WTC11 (cell line): ENCODE measurements at regions not wholly inside any gene's neighbourhood (a gene's known extent, or its start where the extent isn't known, plus 50 kb on each side); places are given as distances from the start of the nearest gene placed in this dataset.
A peak's percentile ranks its signal among the peaks of the same experiment; 100 is the strongest.

Source experiments
- JUN ChIP-seq: sonication (generic); formaldehyde crosslinking; IDR thresholded peaks from 2 replicates; pipeline ENCODE4 v1.8.0; 2023; ENCODE audit warnings: mild to moderate bottlenecking, missing genetic modification reagents
- MXD4 ChIP-seq: fragments of 250-450 bp; sonication (Bioruptor Pico); IDR thresholded peaks from 2 replicates; pipeline ENCODE4 v1.8.0; 2021; ENCODE audit warnings: mild to moderate bottlenecking, moderate library complexity, borderline replicate concordance
- TF ChIP-seq, protein P1 (sequence below): fragments of 200-600 bp; IDR thresholded peaks from 2 replicates; pipeline ENCODE4 v1.8.0; 2022; ENCODE audit warnings: antibody characterized with exemption
- TF ChIP-seq, protein P2 (sequence below): sonication (generic); formaldehyde crosslinking; IDR thresholded peaks from 2 replicates; pipeline ENCODE4 v1.8.1; 2023; ENCODE audit warnings: mild to moderate bottlenecking, missing genetic modification reagents

DNA sequence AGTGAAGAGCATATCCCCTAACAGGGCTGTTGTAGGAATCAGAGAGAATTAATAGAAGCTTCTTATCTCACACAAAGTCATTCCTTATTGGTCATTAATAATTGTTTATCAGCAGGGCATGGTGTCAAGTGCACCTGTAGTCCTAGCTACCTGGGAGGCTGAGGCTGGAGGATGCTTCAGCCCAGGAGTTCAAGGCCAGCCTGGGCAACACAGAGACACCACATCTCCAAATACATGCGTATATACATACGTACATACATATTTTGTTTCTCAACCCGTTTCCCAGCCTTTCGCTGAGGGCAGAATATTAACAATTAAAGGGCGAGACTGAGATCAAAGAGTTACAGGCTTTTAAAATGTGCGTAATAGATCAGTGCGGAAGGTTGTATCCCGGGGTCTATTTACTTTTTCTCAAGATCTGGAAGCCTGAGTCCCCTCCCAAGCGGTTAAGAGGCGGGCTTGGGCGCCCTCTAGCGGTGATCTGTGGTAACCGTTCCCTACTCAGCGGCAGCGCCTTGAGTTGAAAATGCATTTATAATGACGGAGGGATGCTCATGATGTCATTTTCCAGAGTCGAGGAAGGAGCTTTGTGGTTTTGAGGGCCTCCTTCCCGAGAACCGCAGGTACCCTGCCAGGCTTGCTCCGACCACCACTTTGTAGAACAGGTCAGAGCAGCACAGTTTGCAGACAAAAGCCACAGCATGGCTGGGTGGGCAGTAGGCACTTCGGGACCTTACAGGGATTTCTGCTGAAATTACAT is 169.6 kb upstream of the GPR12 start:
- TF ChIP-seq MXD4 (no peak), JUN (no peak)
- TF ChIP-seq, protein P1, sequence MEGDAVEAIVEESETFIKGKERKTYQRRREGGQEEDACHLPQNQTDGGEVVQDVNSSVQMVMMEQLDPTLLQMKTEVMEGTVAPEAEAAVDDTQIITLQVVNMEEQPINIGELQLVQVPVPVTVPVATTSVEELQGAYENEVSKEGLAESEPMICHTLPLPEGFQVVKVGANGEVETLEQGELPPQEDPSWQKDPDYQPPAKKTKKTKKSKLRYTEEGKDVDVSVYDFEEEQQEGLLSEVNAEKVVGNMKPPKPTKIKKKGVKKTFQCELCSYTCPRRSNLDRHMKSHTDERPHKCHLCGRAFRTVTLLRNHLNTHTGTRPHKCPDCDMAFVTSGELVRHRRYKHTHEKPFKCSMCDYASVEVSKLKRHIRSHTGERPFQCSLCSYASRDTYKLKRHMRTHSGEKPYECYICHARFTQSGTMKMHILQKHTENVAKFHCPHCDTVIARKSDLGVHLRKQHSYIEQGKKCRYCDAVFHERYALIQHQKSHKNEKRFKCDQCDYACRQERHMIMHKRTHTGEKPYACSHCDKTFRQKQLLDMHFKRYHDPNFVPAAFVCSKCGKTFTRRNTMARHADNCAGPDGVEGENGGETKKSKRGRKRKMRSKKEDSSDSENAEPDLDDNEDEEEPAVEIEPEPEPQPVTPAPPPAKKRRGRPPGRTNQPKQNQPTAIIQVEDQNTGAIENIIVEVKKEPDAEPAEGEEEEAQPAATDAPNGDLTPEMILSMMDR, result peak; percentile 97
- TF ChIP-seq, protein P2, sequence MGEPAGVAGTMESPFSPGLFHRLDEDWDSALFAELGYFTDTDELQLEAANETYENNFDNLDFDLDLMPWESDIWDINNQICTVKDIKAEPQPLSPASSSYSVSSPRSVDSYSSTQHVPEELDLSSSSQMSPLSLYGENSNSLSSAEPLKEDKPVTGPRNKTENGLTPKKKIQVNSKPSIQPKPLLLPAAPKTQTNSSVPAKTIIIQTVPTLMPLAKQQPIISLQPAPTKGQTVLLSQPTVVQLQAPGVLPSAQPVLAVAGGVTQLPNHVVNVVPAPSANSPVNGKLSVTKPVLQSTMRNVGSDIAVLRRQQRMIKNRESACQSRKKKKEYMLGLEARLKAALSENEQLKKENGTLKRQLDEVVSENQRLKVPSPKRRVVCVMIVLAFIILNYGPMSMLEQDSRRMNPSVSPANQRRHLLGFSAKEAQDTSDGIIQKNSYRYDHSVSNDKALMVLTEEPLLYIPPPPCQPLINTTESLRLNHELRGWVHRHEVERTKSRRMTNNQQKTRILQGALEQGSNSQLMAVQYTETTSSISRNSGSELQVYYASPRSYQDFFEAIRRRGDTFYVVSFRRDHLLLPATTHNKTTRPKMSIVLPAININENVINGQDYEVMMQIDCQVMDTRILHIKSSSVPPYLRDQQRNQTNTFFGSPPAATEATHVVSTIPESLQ (CRISPR knock-in tag), result no peak
